Colonic mucosa (tissue), 4 donors: ENCODE measurements at regions not wholly inside any gene's neighbourhood (a gene's known extent, or its start where the extent isn't known, plus 50 kb on each side); places are given as distances from the start of the nearest gene placed in this dataset.

Experiments used
- DNase-seq: peaks from one replicate; pipeline ENCODE4 v3.0.0-alpha.2; 2020
- H3K27ac ChIP-seq: fragments of 200-600 bp; one replicate; pipeline ENCODE4 v1.8.0; 2021
- H3K27me3 ChIP-seq: fragments of 200-600 bp; one replicate; pipeline ENCODE4 v1.8.0; 2021
- H3K36me3 ChIP-seq: fragments of 200-600 bp; one replicate; pipeline ENCODE4 v1.8.0; 2021
- H3K4me1 ChIP-seq: fragments of 200-600 bp; one replicate; pipeline ENCODE4 v1.8.0; 2021; ENCODE audit warnings: mild to moderate bottlenecking
- H3K4me3 ChIP-seq: fragments of 200-600 bp; one replicate; pipeline ENCODE4 v1.8.0; 2021
- H3K9ac ChIP-seq, 2 donors: one replicate each; pipeline ENCODE4 v1.7.0; 2013; ENCODE audit warnings: control low read depth in 2 of 2, low read depth in 2 of 2, low read length in 2 of 2
- H3K9me3 ChIP-seq: fragments of 200-600 bp; one replicate; pipeline ENCODE4 v1.8.0; 2021
- CTCF ChIP-seq: fragments of 200-600 bp; IDR thresholded peaks from one replicate; pipeline ENCODE4 v1.8.0; 2022; ENCODE audit warnings: antibody characterized with exemption, mild to moderate bottlenecking
- intact Hi-C: fragments of 100-400 bp; cut with DNase I; formaldehyde crosslinking; loops from one replicate; pipeline ENCODE4 v1.14.1; 2022
- donor health status: healthy.
- donor health status: DM: no; HTN: no; CAD: no.
- donor health status: DM: no; HTN: no; CAD: no.

- no peak for DNase-seq
Measured at GRCh38 chr5:98576275-98576674, 197.2 kb upstream of the RGMB start.

GRCh38 chr5:98578438-98578837 is 195.0 kb upstream of the RGMB start:
- TF ChIP-seq CTCF: no peak

More at GRCh38 chr5:98576275-98576674, 197.2 kb upstream of the RGMB start:
- H3K27ac ChIP-seq: no peak overlapping the region
- H3K9me3 ChIP-seq: no peaks in the 10 kb centered on the region
- H3K4me3 ChIP-seq: no peak overlapping the region
- intact Hi-C loops: no loop called here
- H3K27me3 ChIP-seq: no peaks in the 10 kb centered on the region
- no peaks in the 10 kb centered on the region for H3K4me1 ChIP-seq
- H3K36me3 ChIP-seq: no peaks in the 10 kb centered on the region
- no peak for TF ChIP-seq CTCF
- no peak overlapping the region for H3K9ac ChIP-seq

GRCh38 chr5:98581112-98581997 is 192.1 kb upstream of the RGMB start:
- no peaks in the 10 kb centered on the region for H3K4me1 ChIP-seq

More at GRCh38 chr5:98578438-98578837, 195.0 kb upstream of the RGMB start:
- Histone ChIP-seq H3K27me3 (no peaks in the 10 kb centered on the region), H3K36me3 (no peaks in the 10 kb centered on the region), H3K9ac (no peak overlapping the region), H3K4me3 (no peak overlapping the region), H3K9me3 (no peaks in the 10 kb centered on the region), H3K27ac (no peak overlapping the region), H3K4me1 (no peaks in the 10 kb centered on the region)
- intact Hi-C loops: no loop called here
- DNase-seq: no peak

GRCh38 chr5:98583586-98583985 is 189.9 kb upstream of the RGMB start:
- Histone ChIP-seq H3K4me3 (no peak overlapping the region), H3K27me3 (no peaks in the 10 kb centered on the region), H3K27ac (no peak overlapping the region), H3K36me3 (no peaks in the 10 kb centered on the region), H3K9me3 (no peaks in the 10 kb centered on the region), H3K9ac (no peak overlapping the region), H3K4me1 (no peaks in the 10 kb centered on the region)
- no peak for DNase-seq
- no peak for TF ChIP-seq CTCF
- intact Hi-C loops: no loop called here

More at GRCh38 chr5:98581112-98581997, 192.1 kb upstream of the RGMB start:
- intact Hi-C loops: no loop called here
- Histone ChIP-seq H3K27me3 (no peaks in the 10 kb centered on the region), H3K9ac (no peak overlapping the region), H3K36me3 (no peaks in the 10 kb centered on the region), H3K9me3 (no peaks in the 10 kb centered on the region), H3K27ac (no peak overlapping the region), H3K4me3 (no peak overlapping the region)
- TF ChIP-seq CTCF: no peak
- no peak for DNase-seq

GRCh38 chr5:98585661-98586310 is 187.7 kb upstream of the RGMB start:
- no peaks in the 10 kb centered on the region for H3K4me1 ChIP-seq
- intact Hi-C loops: no loop called here
- no peak overlapping the region for H3K27ac ChIP-seq
- no peaks in the 10 kb centered on the region for H3K9me3 ChIP-seq
- H3K9ac ChIP-seq: no peak overlapping the region
- DNase-seq: no peak
- no peak overlapping the region for H3K4me3 ChIP-seq
- H3K27me3 ChIP-seq: no peaks in the 10 kb centered on the region
- no peaks in the 10 kb centered on the region for H3K36me3 ChIP-seq
- no peak for TF ChIP-seq CTCF
